DMS53 treated with DMSO at 0.1 percent for 48 hours (cell line): ENCODE measurements at regions not wholly inside any gene's neighbourhood (a gene's known extent, or its start where the extent isn't known, plus 50 kb on each side); places are given as distances from the start of the nearest gene placed in this dataset.
A peak's percentile ranks its signal among the peaks of the same experiment; 100 is the strongest.

Experiments
- DNase-seq: peaks from one replicate; lab custom pipeline; 2025; ENCODE audit not compliant: unreplicated experiment; lab: John Stamatoyannopoulos, UW

DNA sequence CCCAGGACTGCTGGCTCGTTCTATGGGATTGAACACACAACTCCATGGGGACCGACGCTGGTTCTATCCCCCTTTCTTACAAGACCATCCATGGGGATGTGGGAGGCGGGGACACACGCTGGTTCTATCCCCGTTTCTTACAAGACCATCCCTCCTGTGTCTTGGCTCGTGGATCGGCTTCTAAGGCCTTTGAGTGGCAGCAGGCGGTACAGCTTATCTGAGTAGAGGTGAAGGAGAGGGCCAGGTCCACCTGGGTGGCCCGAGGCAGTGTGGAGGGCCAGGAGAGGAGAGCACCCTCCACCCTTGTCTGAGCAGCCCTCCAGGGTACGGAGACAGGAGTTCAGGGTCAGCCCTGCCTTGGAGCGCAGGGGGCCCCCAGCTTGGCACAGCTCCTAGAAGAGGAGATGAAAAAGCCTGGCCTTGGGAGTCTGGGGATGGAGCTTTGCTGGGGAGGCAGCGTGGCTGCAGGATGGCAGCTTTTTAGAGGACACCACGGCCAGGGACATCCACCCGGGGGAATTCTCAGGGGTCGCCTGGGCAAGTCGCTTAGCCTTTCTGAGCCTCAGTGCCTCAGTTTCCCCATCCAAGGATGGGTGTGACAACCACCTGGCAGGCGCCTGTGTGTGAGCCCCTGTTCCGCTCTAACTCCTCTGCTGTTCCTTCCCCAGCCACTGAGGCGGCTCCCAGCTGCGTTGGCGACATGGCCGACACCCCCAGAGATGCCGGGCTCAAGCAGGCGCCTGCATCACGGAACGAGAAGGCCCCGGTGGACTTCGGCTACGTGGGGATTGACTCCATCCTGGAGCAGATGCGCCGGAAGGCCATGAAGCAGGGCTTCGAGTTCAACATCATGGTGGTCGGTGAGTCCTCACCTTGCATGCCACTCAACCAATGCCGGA is 341.0 kb downstream of the SEC14L1 start:
- DNase-seq: no peak

DNA sequence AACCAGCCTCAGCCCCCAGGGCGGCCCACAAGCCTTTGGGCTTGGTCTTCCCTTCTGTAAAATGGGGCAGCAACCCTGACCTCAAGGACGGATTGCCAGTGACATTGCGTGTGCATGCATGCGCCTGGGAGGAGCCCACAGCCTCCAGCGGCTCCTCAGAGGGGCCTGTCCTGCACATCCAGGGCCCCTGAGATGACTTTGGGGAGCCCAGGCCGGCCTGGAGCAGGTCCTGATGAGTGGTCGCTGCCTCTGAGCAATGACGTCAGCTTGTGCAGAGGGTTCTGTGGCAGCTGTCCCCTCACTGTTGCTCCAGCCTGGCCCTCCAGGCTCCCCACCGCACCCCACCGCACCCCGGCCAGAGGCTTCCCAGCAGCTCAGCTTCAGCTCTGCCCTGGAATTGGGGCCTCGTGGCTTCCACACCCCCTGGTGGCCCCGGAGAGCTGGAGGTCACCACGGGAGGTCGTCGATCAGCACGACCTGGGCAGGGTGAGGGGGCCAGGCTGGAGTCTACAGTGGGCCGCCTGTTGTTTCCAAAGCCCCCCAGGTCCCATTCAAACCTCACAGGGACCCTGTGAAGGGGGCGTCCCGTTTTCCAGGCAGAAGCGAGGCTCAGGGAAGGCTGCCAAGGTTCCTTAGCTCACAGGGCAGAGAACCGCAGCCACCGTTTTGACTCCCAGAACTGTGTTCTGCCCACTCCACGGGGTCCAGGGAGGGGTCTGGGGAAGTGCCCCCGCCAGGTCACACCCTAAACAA is 341.8 kb downstream of the SEC14L1 start:
- no peak for DNase-seq

- no peak for DNase-seq
Observed at GRCh38 chr17:77483128-77483598, 342.4 kb downstream of the SEC14L1 start.

GRCh38 chr17:77484111-77484510 is 343.3 kb downstream of the SEC14L1 start:
- no peak for DNase-seq

DNA sequence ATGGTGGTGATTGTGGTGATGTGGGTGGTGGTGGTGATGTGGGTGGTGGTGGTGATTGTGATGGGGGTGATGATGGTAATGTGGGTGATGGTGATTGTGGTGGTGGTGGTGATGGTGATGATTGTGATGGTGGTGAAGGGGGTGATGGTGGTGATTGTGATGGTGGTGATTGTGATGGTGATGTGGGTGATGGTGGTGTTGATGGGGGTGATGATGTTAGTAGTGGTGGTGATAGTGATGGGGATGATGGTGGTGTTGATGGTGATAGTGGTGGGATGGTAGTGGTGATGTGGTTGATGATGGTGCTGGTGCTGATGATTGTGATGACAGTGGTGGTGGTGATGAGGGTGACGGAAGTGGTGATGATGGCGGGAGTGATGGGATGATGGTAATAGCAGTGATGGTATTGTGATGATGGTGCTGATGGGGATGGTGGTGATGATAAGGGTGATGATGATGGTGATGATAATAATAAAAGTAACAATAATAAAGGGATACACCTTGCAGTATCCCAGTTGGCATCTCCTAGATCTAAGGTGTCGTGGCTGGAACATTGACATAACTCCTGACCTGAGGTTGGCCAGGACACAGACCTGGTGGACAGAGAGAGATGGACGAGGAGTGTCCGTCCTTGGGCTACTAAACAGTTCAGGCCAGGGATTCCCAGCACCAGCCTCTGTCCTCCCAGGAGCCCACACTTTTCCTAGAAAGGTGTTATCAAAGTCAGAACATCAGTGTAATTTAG is 344.5 kb downstream of the SEC14L1 start:
- DNase-seq: no peak

DNA sequence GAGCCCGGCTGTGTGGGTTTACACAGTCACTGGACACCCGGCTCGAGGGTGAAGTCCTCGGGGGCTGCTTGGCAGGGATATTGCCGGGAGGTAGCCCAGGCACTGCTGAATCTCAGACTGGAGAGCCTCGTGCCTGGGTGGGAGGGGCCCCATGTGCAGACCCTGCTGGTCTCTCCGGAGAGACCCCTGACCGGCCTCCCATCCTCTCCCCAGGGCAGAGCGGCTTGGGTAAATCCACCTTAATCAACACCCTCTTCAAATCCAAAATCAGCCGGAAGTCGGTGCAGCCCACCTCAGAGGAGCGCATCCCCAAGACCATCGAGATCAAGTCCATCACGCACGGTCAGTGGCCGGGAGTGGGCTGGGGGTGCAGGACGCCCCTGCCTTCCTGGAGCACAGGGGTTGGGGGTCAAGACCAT is 346.5 kb downstream of the SEC14L1 start:
- no peak for DNase-seq

DNA sequence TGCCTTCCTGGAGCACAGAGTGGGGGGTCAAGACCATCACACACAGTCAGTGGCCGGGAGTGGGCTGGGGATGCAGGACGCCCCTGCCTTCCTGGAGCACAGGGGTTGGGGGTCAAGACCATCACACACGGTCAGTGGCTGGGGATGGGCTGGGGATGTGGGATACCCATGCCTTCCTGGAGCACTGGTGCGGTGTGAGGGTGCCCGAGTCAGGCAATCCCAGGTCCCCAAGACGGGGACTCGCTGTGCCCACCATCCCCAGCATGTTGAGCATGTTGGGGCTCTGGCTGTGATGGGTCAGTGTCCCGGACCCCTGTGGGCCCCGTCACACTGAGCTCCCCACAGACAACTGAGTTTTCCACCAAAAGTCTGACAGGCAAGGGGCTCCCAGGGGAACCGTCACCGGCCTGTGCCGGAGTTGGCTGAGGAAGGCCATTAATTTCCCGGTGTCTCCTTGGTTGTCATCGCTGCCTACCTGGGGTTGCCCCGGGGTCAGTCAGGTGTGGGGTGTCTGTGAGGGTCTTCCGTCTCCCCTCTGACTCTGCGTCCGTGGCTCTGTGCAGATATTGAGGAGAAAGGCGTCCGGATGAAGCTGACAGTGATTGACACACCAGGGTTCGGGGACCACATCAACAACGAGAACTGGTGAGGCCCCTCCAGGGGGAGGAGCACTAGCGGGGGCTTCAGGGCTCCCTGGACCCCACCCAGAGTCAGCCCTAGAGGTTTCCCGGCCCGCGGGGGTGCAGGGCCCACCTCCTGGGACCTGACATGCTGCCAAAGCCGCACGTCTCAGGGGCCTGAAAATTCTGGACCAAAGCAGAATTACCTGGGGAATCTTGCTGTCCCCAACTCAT is 347.1 kb downstream of the SEC14L1 start:
- DNase-seq: no peak

DNA sequence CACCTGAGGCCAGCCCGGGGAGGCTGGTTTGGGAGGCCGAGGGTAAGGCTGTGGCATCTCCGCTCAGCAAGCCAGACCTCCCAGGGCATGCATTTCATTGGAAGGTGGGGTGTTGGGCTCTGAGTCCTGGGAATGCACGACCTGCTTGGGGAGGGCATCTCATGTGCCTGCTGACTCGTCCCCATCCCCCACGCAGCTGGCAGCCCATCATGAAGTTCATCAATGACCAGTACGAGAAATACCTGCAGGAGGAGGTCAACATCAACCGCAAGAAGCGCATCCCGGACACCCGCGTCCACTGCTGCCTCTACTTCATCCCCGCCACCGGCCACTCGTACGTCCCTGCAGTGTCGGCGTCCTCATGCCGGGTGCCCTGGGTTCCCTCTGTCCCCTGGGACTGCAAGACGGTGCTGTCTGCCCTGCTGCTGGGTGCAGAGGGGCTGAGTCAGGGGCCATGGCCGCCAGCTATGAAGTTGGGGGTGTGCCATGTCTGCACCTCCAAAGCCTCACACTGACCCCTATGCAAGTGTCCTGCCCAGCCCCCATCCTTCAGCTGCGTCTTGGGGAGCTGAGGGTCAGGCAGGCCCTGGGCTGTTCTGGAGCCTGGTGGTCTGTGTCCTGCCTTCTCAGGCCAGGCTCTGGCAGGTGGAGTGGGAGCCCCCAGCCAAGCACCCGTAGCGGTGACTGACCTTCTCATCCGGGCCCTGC is 347.9 kb downstream of the SEC14L1 start:
- DNase-seq: no peak

DNA sequence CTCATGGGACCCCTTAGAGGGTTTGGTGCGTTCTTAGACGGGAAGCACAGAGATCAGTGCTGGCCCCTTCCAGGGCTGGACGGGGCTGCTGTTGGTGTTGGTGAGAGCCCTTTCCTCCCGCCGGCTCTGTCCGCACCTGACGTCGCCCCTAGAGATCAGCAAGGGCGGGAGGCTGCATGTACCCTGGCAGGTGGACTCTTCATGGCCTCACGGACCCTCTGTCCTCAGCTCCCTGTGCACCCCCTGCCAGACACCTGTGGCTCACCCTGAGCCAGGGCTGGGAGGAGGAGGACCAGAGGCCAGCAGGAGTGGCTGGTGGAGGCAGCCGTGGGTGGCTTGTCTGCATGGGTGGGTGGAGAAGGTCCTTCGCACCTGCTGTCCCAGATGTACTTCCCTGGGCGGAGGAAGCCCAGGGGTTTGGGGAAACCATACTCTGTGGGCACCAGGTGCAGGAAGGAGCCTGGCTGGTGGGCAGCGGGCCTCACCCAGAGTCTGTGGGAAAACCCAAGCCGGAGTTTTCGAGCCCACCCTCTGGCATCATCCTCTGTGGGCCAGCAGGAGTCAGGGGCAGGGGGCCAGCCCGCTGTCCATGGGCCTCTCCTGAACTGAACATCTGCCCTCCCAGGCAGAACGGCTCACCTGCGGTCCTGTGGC is 348.6 kb downstream of the SEC14L1 start:
- DNase-seq: no peak

DNA sequence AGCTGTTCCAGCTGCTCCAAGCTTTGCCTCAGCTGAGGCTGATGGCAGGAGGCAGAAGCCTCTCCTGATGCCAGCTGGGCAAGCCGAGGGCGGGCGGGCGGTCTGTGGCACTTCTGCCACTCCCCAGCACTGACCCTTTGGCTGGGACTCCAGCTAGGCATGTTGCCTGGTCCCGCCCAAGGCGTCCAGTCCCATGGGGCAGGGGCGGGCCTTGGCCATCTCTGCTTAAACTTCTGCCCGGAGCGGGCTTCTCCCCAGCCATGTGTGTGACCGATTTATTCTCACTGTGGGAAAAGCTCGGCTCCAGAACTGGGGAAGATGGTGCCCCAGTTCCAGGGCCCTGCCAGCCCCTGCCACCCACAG is 349.1 kb downstream of the SEC14L1 start:
- DNase-seq: no peak

GRCh38 chr17:77490361-77491183 is 349.8 kb downstream of the SEC14L1 start:
- DNase-seq: no peak

- DNase-seq: no peak
Observed at GRCh38 chr17:77491921-77492445, 351.2 kb downstream of the SEC14L1 start.

DNA sequence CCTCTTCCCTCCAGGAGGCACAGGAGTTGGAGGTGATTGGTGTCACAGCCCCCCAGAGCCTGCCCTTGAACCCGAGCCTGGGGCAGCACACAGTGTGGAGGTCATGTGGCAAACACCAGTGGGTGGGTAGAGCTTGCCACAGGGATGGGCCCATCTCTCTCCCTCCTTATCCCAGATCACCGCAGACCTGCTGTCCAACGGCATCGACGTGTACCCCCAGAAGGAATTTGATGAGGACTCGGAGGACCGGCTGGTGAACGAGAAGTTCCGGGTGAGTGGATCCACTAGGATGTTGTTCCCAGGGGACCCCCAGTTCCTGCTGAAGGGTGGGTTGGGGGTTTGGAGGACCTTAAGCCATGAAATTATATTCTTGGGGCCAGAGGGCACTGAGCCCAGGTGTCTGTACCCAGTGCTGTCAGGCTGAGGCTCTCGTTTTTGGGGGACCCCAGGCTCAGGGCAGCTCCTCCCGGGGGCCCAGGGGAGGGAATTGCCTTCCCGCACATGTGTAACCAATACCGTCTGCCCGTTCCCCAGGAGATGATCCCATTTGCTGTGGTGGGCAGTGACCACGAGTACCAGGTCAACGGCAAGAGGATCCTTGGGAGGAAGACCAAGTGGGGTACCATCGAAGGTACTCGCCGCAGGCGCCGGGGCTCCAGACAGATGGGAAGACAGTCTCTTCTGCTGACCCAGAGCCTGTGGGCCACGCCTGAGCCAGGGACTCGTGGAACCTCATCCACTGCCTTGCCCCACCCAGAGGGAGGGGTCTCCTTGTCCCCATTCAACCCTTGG is 351.9 kb downstream of the SEC14L1 start:
- no peak for DNase-seq

GRCh38 chr17:77493238-77493820 is 352.6 kb downstream of the SEC14L1 start:
- no peak for DNase-seq

DNA sequence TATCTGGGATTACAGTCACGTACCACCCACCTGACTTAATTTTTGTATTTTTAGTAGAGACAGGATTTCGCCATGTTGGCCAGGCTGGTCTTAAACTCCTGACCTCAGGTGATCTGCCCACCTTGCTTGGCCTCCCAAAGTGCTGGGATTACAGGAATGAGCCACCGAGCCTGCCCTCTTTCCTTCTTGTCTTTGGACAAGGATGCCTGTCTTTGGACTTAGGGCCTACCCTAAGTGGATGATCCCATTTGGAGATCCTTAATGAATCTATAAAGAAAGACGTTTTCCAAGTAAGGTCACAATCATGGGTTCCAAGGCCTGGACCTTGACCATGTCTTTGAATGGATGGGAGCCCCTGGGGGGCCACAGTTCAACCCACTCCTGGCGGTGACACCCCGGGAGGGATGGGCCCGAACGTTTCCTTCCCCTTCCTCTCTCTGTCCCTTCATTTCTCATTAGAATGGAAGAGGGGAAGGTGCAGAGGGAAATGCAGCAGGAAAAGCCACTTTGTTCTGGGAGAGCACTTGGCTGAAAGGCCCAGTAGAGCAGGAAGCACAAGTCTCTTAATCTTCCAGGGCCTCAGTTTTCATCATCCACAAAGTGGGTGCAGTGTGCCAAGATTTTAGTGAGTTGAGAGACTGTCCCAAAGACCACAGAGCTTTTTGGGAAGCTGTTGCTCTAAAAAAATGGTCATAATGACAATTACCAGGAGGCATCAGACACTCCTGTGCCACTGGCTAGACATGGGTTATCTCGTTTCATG is 353.3 kb downstream of the SEC14L1 start:
- DNase-seq: no peak

DNA sequence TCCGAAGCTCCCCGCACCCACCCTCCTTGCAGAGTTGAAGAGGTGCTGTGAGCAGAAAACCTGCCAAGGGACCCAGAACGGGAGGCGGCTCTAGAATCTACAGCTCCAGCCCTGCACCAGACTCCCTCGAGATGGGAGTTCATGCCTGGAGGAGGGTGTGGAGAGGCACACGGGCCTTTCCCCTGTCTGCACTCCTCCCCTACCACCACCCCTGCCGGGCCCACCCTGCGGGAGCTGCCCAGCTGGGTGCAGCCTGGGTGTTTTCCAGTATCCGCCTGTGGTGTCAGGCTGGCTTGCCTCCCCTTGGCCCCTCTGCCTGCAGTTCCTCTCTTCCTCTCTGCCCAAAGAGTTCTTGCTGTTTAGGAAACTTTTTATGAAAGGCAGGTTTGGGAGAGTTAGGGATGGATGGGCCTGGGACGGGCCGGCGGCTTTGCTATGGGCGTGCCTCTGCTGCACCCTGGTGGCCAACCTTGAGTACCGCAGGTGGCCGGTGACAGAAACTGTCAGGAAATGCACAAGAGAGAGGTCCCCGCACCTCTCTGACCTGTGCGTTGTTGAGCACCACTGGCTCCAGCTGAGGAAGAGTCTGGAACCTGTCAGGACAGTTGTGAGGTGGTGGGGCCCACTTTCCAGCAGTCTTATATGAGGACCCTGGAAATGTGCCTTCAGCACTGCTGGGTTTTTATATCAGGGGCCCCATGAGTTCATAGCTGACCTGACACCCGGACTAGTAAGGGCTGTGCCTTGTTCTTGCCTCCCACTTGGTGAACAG is 354.1 kb downstream of the SEC14L1 start:
- DNase-seq: peak; percentile 13
